SK-N-SH treated with all-trans-retinoic acid at 6 μM for 48 hours (cell line): ENCODE measurements at regions not wholly inside any gene's neighbourhood (a gene's known extent, or its start where the extent isn't known, plus 50 kb on each side); places are given as distances from the start of the nearest gene placed in this dataset.

ENCODE experiments used
- ZFP3 ChIP-seq: fragments of 250-450 bp; sonication (Bioruptor Pico); IDR thresholded peaks from 2 replicates; pipeline ENCODE4 v1.5.0; 2020; ENCODE audit warnings: mild to moderate bottlenecking, moderate library complexity
- TF ChIP-seq, protein P1 (sequence below): fragments of 250-450 bp; sonication (Bioruptor Pico); IDR thresholded peaks from 2 replicates; pipeline ENCODE4 v1.5.1; 2020; ENCODE audit warnings: low read depth, mild to moderate bottlenecking, moderate library complexity

DNA sequence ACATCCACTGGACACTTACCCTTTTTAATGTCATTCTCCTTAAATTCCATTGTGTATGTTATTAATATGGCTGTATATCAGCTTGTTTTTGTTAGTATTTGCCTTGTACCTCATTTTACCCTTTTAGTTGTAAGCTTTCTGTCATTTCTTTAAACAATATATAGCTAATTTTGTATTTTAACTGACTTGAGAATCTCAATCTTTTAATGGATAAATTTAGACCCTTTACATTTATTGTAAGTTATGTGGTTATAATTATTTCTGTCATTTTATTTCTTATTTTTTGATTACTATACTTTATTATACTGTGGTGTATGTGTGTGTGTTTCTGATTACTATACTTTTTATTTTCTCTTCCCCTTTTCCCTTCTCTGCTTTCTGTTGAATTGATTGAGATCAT, 159.0 kb upstream of the LHX5 start:
- TF ChIP-seq, protein P1, sequence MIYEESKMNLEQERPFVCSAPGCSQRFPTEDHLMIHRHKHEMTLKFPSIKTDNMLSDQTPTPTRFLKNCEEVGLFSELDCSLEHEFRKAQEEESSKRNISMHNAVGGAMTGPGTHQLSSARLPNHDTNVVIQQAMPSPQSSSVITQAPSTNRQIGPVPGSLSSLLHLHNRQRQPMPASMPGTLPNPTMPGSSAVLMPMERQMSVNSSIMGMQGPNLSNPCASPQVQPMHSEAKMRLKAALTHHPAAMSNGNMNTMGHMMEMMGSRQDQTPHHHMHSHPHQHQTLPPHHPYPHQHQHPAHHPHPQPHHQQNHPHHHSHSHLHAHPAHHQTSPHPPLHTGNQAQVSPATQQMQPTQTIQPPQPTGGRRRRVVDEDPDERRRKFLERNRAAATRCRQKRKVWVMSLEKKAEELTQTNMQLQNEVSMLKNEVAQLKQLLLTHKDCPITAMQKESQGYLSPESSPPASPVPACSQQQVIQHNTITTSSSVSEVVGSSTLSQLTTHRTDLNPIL (CRISPR knock-in tag), result no peak
- no peak for TF ChIP-seq ZFP3 (CRISPR knock-in tag)
